Endothelial cell of umbilical vein (primary cell): ENCODE measurements at regions not wholly inside any gene's neighbourhood (a gene's known extent, or its start where the extent isn't known, plus 50 kb on each side); places are given as distances from the start of the nearest gene placed in this dataset.

Experiments
- BruUV-seq: library from RNA; stranded (reverse); fragments of 400-500 nt; replicated peaks from 2 replicates; lab custom pipeline; 2021; lab: Mats Ljungman, UMichigan
- CTCF ChIA-PET: fragments of 300-600, 350-600 bp; sonication (Branson Sonifier 250); formaldehyde crosslinking; loops from one replicate; lab custom pipeline; 2021; ENCODE audit warnings: antibody characterized with exemption, inconsistent platforms; lab: Charles Lee
- POLR2A ChIA-PET: fragments of 300-600, 350-600 bp; sonication (Branson Sonifier 250); formaldehyde crosslinking; loops from one replicate; lab custom pipeline; 2021; ENCODE audit warnings: antibody characterized with exemption, inconsistent platforms; lab: Charles Lee
- DNase-seq: peaks from one replicate; pipeline ENCODE4 v3.0.0-alpha.2; 2011; ENCODE audit warnings: low read depth, low spot score
- FAIRE-seq: peaks from 2 replicates; lab custom pipeline; 2011; peaks lifted over from hg19 to GRCh38; lab: Jason Lieb, UNC
- H2AFZ ChIP-seq: 2 replicates; pipeline ENCODE4 v1.6.0; 2012; ENCODE audit warnings: low read depth, low read length, control low read depth, inconsistent platforms
- H3K27ac ChIP-seq: 2 replicates; pipeline ENCODE4 v1.5.1; 2011; ENCODE audit warnings: low read depth, mild to moderate bottlenecking, control low read depth, low read length, moderate library complexity; ENCODE audit not compliant: insufficient read depth
- H3K27me3 ChIP-seq, 2 experiments: 2 replicates each; pipeline versions ENCODE4 v1.6.0 to v1.6.1; 2011; ENCODE audit warnings: low read length in 2 of 2, mixed read lengths in 1 of 2; ENCODE audit not compliant: control insufficient read depth in 2 of 2, insufficient read depth in 2 of 2
- H3K36me3 ChIP-seq, 2 experiments: 2 replicates in 1 of 2; 3 replicates in 1 of 2; pipeline ENCODE4 v1.5.1; 2011; ENCODE audit warnings: low read length in 2 of 2, mild to moderate bottlenecking in 1 of 2, moderate library complexity in 1 of 2; ENCODE audit not compliant: control insufficient read depth in 2 of 2, insufficient read depth in 2 of 2; ENCODE audit errors: extremely low read depth in 1 of 2
- H3K4me1 ChIP-seq: 3 replicates; pipeline ENCODE4 v1.5.1; 2011; ENCODE audit warnings: mild to moderate bottlenecking, low read length; ENCODE audit not compliant: control insufficient read depth, insufficient read depth; ENCODE audit errors: extremely low read depth
- H3K4me2 ChIP-seq: 2 replicates; pipeline ENCODE4 v1.6.1; 2011; ENCODE audit warnings: low read length, control low read depth, mixed read lengths; ENCODE audit not compliant: insufficient read depth
- H3K4me3 ChIP-seq, 3 experiments: fragments of 200-600 bp in 1 of 3; sonication (generic), shearing (Covaris generic) in 1 of 3; replicated peaks in 1 of 3; 2 replicates each; pipeline ENCODE4 v1.5.1; 2011 to 2016; ENCODE audit warnings: control low read depth in 3 of 3, low read length in 3 of 3, mild to moderate bottlenecking in 2 of 3, inconsistent platforms in 1 of 3, low read depth in 1 of 3, moderate library complexity in 1 of 3; ENCODE audit not compliant: insufficient read depth in 1 of 3
- H3K79me2 ChIP-seq: 2 replicates; pipeline ENCODE4 v1.6.0; 2012; ENCODE audit warnings: low read length, inconsistent platforms; ENCODE audit not compliant: control insufficient read depth, insufficient read depth
- H3K9ac ChIP-seq: replicated peaks from 2 replicates; pipeline ENCODE3; 2011; ENCODE audit warnings: low read length, control low read depth; ENCODE audit not compliant: insufficient read depth; ENCODE audit errors: extremely low read depth
- H3K9me1 ChIP-seq: replicated peaks from 3 replicates; pipeline ENCODE4 v1.6.0; 2011; ENCODE audit warnings: mild to moderate bottlenecking, low read length; ENCODE audit not compliant: control insufficient read depth, insufficient read depth; ENCODE audit errors: extremely low read depth
- H3K9me3 ChIP-seq: replicated peaks from 2 replicates; pipeline ENCODE4 v1.5.1; 2012; ENCODE audit warnings: low read length, inconsistent platforms; ENCODE audit not compliant: control insufficient read depth, insufficient read depth
- H4K20me1 ChIP-seq: replicated peaks from 2 replicates; pipeline ENCODE3; 2011; ENCODE audit warnings: mild to moderate bottlenecking, low read length; ENCODE audit not compliant: control insufficient read depth, insufficient read depth; ENCODE audit errors: extremely low read depth
- CTCF ChIP-seq, 2 donors: IDR thresholded peaks; 1 replicate in 1 of 2; 2 replicates in 1 of 2; pipeline ENCODE4 v1.5.1; 2011; ENCODE audit warnings: low read length in 2 of 2, mild to moderate bottlenecking in 2 of 2, moderate library complexity in 2 of 2, control low read depth in 1 of 2, inconsistent platforms in 1 of 2, low read depth in 1 of 2; ENCODE audit not compliant: insufficient read depth in 1 of 2; ENCODE audit errors: extremely low read depth in 1 of 2
- EZH2 ChIP-seq: IDR thresholded peaks from 2 replicates; pipeline ENCODE4 v1.6.1; 2012; ENCODE audit warnings: borderline replicate concordance, low read depth, mild to moderate bottlenecking, moderate library complexity, low read length, inconsistent platforms; ENCODE audit not compliant: severe bottlenecking
- FOS ChIP-seq: IDR thresholded peaks from 2 replicates; pipeline ENCODE4 v1.6.1; 2011; ENCODE audit warnings: mild to moderate bottlenecking, low read length, moderate library complexity, borderline replicate concordance; ENCODE audit not compliant: insufficient read depth
- GATA2 ChIP-seq: IDR thresholded peaks from 2 replicates; pipeline ENCODE4 v1.7.0; 2011; ENCODE audit warnings: low read depth, mild to moderate bottlenecking, moderate library complexity, mixed read lengths, low read length; ENCODE audit not compliant: insufficient read length, insufficient read depth
- JUN ChIP-seq: IDR thresholded peaks from 2 replicates; pipeline ENCODE4 v1.6.1; 2011; ENCODE audit warnings: borderline replicate concordance, low read depth; ENCODE audit not compliant: insufficient read length, insufficient read depth
- MYC ChIP-seq: IDR thresholded peaks from one replicate; pipeline ENCODE4 v1.6.1; 2011; ENCODE audit warnings: mild to moderate bottlenecking, low read depth, low read length
- POLR2A ChIP-seq: IDR thresholded peaks from 2 replicates; pipeline ENCODE4 v1.6.1; 2012; ENCODE audit warnings: low read depth, mild to moderate bottlenecking, control low read depth, low read length
- POLR2AphosphoS5 ChIP-seq: IDR thresholded peaks from 2 replicates; pipeline ENCODE4 v1.6.1; 2012; ENCODE audit warnings: low read depth, mild to moderate bottlenecking, control low read depth, low read length, moderate library complexity; ENCODE audit not compliant: insufficient read depth
- dilution Hi-C: fragments of 300-500 bp; cut with MboI; formaldehyde crosslinking; loops from one replicate; pipeline ENCODE4 v1.15.0; 2019; ENCODE audit warnings: low sequenced_read_pairs; ENCODE audit not compliant: extremely low pct_ligation_motif_present
- intact Hi-C: fragments of 100-400 bp; cut with micrococcal nuclease; formaldehyde crosslinking; loops from one replicate; pipeline ENCODE4 v1.10.0; 2022

DNA sequence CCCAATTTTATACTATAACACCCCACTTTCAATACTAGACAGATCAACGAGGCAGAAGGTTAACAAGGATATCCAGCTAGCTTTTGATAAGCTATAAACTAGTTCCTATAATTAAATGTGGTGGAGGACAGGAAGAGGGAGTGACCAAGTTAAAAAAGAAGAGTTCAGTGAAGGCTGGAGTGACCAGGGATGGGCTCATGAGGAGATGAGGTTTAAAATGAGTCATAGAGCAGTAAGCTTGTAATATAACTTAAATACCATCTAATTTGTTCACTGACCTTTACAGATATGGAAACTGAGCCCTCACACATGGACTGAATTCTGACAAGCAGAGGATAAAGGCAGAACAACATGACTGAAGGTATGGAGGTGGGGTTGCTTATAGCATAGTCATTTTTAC, 284.5 kb downstream of the SPATA31D1 start:
- Histone ChIP-seq H3K27ac (no peak overlapping the region), H3K9me1 (no peaks in the 10 kb centered on the region), H3K79me2 (no peaks in the 10 kb centered on the region), H3K27me3 (no peaks in the 10 kb centered on the region), H3K4me3 (no peak overlapping the region), H3K36me3 (no peaks in the 10 kb centered on the region), H3K4me2 (no peak overlapping the region), H3K9ac (no peak overlapping the region), H4K20me1 (no peaks in the 10 kb centered on the region), H2AFZ (no peak overlapping the region), H3K9me3 (no peaks in the 10 kb centered on the region), H3K4me1 (no peaks in the 10 kb centered on the region)
- intact Hi-C loops, result no loop called here
- no TSS peak for BruUV-seq
- CTCF ChIA-PET, result no interaction called here
- no peak for TF ChIP-seq MYC
- TF ChIP-seq EZH2, result no peak
- TF ChIP-seq POLR2AphosphoS5, result no peak
- no peak for TF ChIP-seq FOS
- no peak for TF ChIP-seq JUN
- TF ChIP-seq GATA2, result no peak
- TF ChIP-seq CTCF (IDR thresholded peaks at IDR 0.05; ENCODE audit: extremely low read depth in 1 of 2, insufficient read depth in 1 of 2, low read depth in 1 of 2, low read length in 2 of 2), result no peak
- TF ChIP-seq POLR2A, result no peak
- DNase-seq (no peak), FAIRE-seq (no peak)
- dilution Hi-C loops, result no loop called here
- POLR2A ChIA-PET, result no interaction called here
